AG09309 (cell line): ENCODE measurements at regions not wholly inside any gene's neighbourhood (a gene's known extent, or its start where the extent isn't known, plus 50 kb on each side); places are given as distances from the start of the nearest gene placed in this dataset.

ENCODE experiments used
- DNase-seq: peaks from one replicate; pipeline ENCODE4 v3.0.0-alpha.2; 2010; ENCODE audit warnings: low read depth
- H3K4me3 ChIP-seq: 2 replicates; pipeline ENCODE4 v1.5.1; 2011; ENCODE audit warnings: mild to moderate bottlenecking, low read depth, low read length, moderate library complexity; ENCODE audit not compliant: control insufficient read depth
- CTCF ChIP-seq: IDR thresholded peaks from 2 replicates; pipeline ENCODE4 v1.5.1; 2011; ENCODE audit warnings: mild to moderate bottlenecking, low read depth, low read length, inconsistent platforms; ENCODE audit not compliant: insufficient read depth, control insufficient read depth; ENCODE audit errors: missing control alignments

- H3K4me3 ChIP-seq, result no peak overlapping the region
- TF ChIP-seq CTCF, result no peak
These were observed 1015.4 kb upstream of the SEMA6D start for GRCh38 chr15:46701896-46702295.

DNA sequence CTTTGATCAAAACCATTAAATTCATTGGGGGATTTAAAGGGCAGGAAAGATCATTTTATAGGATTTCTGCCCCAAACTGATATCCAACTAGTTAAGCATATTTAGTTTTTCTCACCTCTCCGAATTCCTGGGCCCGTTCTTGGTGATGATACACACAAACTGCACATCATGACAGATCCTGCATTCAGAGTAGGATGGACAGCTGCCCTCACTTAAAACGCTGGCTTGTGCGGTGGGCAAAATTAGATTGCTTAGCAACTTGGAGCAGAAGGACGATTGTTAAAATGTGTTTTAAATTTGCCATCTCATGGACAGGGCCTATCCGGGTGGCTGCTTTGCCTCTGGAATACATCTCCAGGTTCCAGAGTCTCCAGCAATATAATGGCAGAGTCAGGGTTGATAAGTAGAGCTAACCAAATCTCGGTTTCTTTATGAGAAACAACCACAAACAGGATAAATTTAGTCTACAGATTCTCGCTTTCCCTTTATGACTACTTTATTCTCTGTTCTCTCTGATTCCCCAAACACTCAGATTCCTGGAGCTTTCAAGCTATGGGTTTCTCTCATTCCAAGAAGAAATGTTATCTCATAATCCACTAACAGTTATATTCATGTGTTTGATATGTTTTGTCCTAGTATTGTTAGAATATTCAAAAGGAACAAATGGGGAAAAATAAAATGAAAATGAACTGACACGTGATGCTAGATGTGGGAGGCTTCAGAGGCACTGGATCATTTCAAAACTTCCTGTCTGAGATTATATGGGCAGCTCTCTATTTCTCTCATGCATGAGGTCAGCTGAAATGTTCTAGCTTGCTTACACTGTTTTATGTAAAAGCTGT is 1014.1 kb upstream of the SEMA6D start:
- TF ChIP-seq CTCF, result no peak
- no peak overlapping the region for H3K4me3 ChIP-seq
- no peak for DNase-seq

More at GRCh38 chr15:46701896-46702295, 1015.4 kb upstream of the SEMA6D start:
- DNase-seq, result no peak

GRCh38 chr15:46703871-46704637 is 1013.3 kb upstream of the SEMA6D start:
- H3K4me3 ChIP-seq, result no peak overlapping the region
- TF ChIP-seq CTCF, result no peak
- no peak for DNase-seq

DNA sequence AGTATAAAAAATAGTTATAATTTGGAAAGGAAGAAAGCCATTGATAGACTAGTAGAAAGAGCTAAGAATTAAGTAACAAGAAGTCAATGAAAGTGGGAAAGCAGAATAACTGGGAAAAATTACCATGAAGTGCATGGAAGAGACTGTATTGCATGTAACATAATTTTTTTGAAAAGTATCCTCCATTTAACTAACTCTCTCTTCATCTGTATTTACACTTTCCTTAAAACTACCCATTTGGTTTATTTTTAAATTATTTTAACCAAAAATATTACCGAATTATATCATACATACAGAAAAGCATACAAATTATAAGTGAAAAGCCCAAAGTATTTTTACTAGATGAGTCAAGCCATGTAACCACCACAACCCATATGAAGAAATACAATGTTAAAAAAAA is 1009.9 kb upstream of the SEMA6D start:
- no peak overlapping the region for H3K4me3 ChIP-seq
- DNase-seq, result no peak
- no peak for TF ChIP-seq CTCF

GRCh38 chr15:46708226-46708625 is 1009.1 kb upstream of the SEMA6D start:
- TF ChIP-seq CTCF, result no peak
- DNase-seq, result no peak
- no peak overlapping the region for H3K4me3 ChIP-seq

DNA sequence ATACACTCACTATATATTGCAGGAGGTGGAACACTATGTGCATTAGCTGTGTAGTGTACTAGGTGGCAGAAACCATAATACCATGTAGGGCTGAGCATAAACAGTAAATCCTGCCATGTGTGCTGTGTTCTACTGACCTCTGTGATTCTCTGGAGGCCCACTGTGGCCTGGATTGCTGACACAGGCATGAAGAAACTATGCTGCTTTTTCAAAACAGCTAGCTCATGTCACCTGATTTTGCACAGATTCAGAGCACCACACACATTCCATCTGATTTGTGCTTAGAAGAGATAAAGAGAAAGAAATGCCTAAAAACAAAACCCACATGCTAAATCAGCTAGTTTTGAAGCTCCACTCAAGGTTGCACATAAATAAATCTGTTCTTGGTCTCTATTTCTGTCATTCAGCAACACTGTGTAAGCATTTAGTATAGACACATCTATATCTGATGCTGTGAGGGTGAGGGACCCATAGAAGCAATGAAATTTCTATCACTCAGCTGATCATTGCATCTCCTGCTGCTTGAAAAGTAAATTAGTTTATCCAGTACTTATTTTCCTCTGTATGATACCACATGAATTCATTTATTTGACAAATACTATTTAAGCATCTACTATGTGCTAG is 1007.7 kb upstream of the SEMA6D start:
- no peak for TF ChIP-seq CTCF
- no peak overlapping the region for H3K4me3 ChIP-seq
- no peak for DNase-seq
